Common myeloid progenitor, CD34-positive (primary cell): ENCODE measurements at regions not wholly inside any gene's neighbourhood (a gene's known extent, or its start where the extent isn't known, plus 50 kb on each side); places are given as distances from the start of the nearest gene placed in this dataset.

Experiments used
- CTCF ChIA-PET: fragments of 350-600 bp; sonication (Branson Sonifier 250); formaldehyde crosslinking; loops from one replicate; lab custom pipeline; 2021; ENCODE audit warnings: antibody characterized with exemption; lab: Charles Lee
- POLR2A ChIA-PET: fragments of 350-600 bp; sonication (Branson Sonifier 250); formaldehyde crosslinking; loops from one replicate; lab custom pipeline; 2021; ENCODE audit warnings: antibody characterized with exemption; lab: Charles Lee
- DNase-seq, 3 donors: peaks; one replicate each; pipeline versions ENCODE4 v3.0.0 to v3.0.0-alpha.2; 2013
- H3K27ac ChIP-seq, 2 experiments: 1 replicate in 1 of 2; 2 replicates in 1 of 2; pipeline ENCODE4 v1.7.0; 2013; ENCODE audit warnings: inconsistent platforms in 2 of 2, low read length in 2 of 2, mild to moderate bottlenecking in 2 of 2, low read depth in 1 of 2, moderate library complexity in 1 of 2; ENCODE audit not compliant: severe bottlenecking in 2 of 2, insufficient read depth in 1 of 2, poor library complexity in 1 of 2
- H3K27me3 ChIP-seq, 5 experiments: replicated peaks in 2 of 5; 1 replicate in 3 of 5; 2 replicates in 2 of 5; pipeline versions ENCODE4 v1.6.1 to v1.7.0; 2013; ENCODE audit warnings: low read length in 4 of 5, mild to moderate bottlenecking in 2 of 5, moderate library complexity in 2 of 5, inconsistent platforms in 1 of 5; ENCODE audit not compliant: insufficient read depth in 5 of 5, control insufficient read depth in 4 of 5
- H3K36me3 ChIP-seq, 4 experiments: 1 replicate in 2 of 4; 2 replicates in 2 of 4; pipeline versions ENCODE4 v1.6.1 to v1.7.0; 2013; ENCODE audit warnings: low read length in 3 of 4, control low read depth in 1 of 4, mild to moderate bottlenecking in 1 of 4; ENCODE audit not compliant: control insufficient read depth in 4 of 4, insufficient read depth in 4 of 4
- H3K4me1 ChIP-seq, 4 experiments: 1 replicate in 3 of 4; 2 replicates in 1 of 4; pipeline versions ENCODE4 v1.6.1 to v1.7.1; 2013; ENCODE audit warnings: low read length in 3 of 4, mild to moderate bottlenecking in 3 of 4, control low read depth in 1 of 4, inconsistent platforms in 1 of 4, moderate library complexity in 1 of 4; ENCODE audit not compliant: control insufficient read depth in 4 of 4, insufficient read depth in 4 of 4; ENCODE audit errors: control extremely low read depth in 1 of 4
- H3K4me3 ChIP-seq, 7 experiments: 1 replicate in 4 of 7; 2 replicates in 3 of 7; pipeline versions ENCODE4 v1.5.1 to v1.7.0; 2013; ENCODE audit warnings: mild to moderate bottlenecking in 7 of 7, low read length in 6 of 7, moderate library complexity in 6 of 7, inconsistent platforms in 2 of 7, low read depth in 2 of 7, control low read depth in 1 of 7; ENCODE audit not compliant: insufficient read depth in 4 of 7, control insufficient read depth in 1 of 7; ENCODE audit errors: extremely low read depth in 1 of 7
- H3K9me3 ChIP-seq, 5 experiments: 1 replicate in 4 of 5; 2 replicates in 1 of 5; pipeline versions ENCODE4 v1.6.1 to v1.7.1; 2013; ENCODE audit warnings: low read length in 4 of 5, mild to moderate bottlenecking in 2 of 5, inconsistent platforms in 1 of 5, low read depth in 1 of 5, moderate library complexity in 1 of 5; ENCODE audit not compliant: control insufficient read depth in 4 of 5, insufficient read depth in 2 of 5; ENCODE audit errors: control extremely low read depth in 1 of 5
- WGBS: methylation state at CpG from one replicate; pipeline ENCODE4 v1.1.5; 2013; ENCODE audit not compliant: insufficient coverage; 5-methylcytosine and 5-hydroxymethylcytosine counted together

- no peak for DNase-seq
- WGBS = 84% methylated on average over 8 of the region's 8 CpGs
- H3K27me3 ChIP-seq = no peaks in the 10 kb centered on the region
- no peaks in the 10 kb centered on the region for H3K9me3 ChIP-seq
- H3K27ac ChIP-seq = no peak overlapping the region
- H3K36me3 ChIP-seq = no peaks in the 10 kb centered on the region
- CTCF ChIA-PET = no interaction called here
- POLR2A ChIA-PET = no interaction called here
- no peak overlapping the region for H3K4me3 ChIP-seq
- no peaks in the 10 kb centered on the region for H3K4me1 ChIP-seq
Observed at GRCh38 chr15:91609231-91609630, 244.3 kb upstream of the SLCO3A1 start.

- Histone ChIP-seq H3K4me3 (no peak overlapping the region), H3K27ac (no peak overlapping the region), H3K4me1 (no peaks in the 10 kb centered on the region), H3K36me3 (no peaks in the 10 kb centered on the region), H3K9me3 (no peaks in the 10 kb centered on the region), H3K27me3 (no peaks in the 10 kb centered on the region)
- ChIA-PET POLR2A (no interaction called here), CTCF (no interaction called here)
- WGBS = 93% methylated on average over 12 of the region's 12 CpGs
- DNase-seq = no peak
Observed at GRCh38 chr15:91609966-91610365, 243.5 kb upstream of the SLCO3A1 start.

- 84% methylated on average over 10 of the region's 10 CpGs for WGBS
- no peaks in the 10 kb centered on the region for H3K36me3 ChIP-seq
- no peaks in the 10 kb centered on the region for H3K4me1 ChIP-seq
- no peaks in the 10 kb centered on the region for H3K27me3 ChIP-seq
- H3K9me3 ChIP-seq = no peaks in the 10 kb centered on the region
- CTCF ChIA-PET = no interaction called here
- no peak overlapping the region for H3K27ac ChIP-seq
- POLR2A ChIA-PET = no interaction called here
- DNase-seq = no peak
- no peak overlapping the region for H3K4me3 ChIP-seq
Observed at GRCh38 chr15:91611561-91612323, 241.8 kb upstream of the SLCO3A1 start.

- Histone ChIP-seq H3K4me3 (no peak overlapping the region), H3K9me3 (peaks cover 0 to 12% (median 0%) of the 10 kb centered on the region in 5 experiments), H3K27me3 (peaks cover 0 to 5% (median 0%) of the 10 kb centered on the region in 5 experiments), H3K27ac (no peak overlapping the region), H3K36me3 (no peaks in the 10 kb centered on the region), H3K4me1 (no peaks in the 10 kb centered on the region)
- no peak for DNase-seq
- WGBS = 27% methylated on average over 3 of the region's 4 CpGs
- ChIA-PET POLR2A (no interaction called here), CTCF (no interaction called here)
Observed at GRCh38 chr15:91620229-91620628, 233.3 kb upstream of the SLCO3A1 start.

- no peak for DNase-seq
- CTCF ChIA-PET = no interaction called here
- WGBS = 93% methylated on average over 3 of the region's 4 CpGs
Observed at GRCh38 chr15:91622235-91622634, 231.3 kb upstream of the SLCO3A1 start.

DNA sequence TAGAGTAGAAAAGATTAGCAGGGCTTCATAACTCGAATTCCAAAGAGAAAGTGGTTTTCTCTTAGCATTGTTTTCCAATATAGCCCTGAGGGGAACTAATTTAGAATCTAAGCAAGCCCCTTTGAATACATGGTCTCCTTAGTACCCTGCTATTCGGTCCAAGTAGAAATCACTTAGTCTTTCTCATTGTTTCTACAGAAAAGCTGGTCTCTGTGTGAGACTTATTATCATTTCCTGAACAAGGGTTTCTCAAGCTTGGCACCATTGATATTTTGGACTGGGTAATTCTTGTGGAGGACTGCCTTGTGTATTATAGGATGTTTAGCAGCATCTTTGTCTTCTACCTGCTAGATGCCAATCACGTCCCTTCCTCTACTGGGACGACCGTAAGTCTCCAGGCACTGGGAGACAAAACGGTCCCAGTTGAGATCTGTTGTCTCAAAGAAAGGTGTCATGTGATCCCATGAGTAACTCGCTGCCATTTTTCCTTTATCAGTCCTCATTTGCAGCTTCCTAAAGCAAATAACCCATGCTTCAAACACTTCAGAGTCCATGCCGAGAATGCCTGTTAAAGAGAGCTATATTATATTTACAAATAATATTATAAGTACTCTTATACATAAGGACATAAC, 230.7 kb upstream of the SLCO3A1 start:
- Histone ChIP-seq H3K4me1 (no peaks in the 10 kb centered on the region), H3K9me3 (peaks cover 0 to 12% (median 0%) of the 10 kb centered on the region in 5 experiments), H3K36me3 (no peaks in the 10 kb centered on the region), H3K27me3 (peaks cover 0 to 5% (median 0%) of the 10 kb centered on the region in 5 experiments), H3K4me3 (no peak overlapping the region), H3K27ac (no peak overlapping the region)
- no peak for DNase-seq
- WGBS = 96% methylated on average over 3 of the region's 8 CpGs
- CTCF ChIA-PET = no interaction called here
- POLR2A ChIA-PET = no interaction called here

More at GRCh38 chr15:91622235-91622634, 231.3 kb upstream of the SLCO3A1 start:
- Histone ChIP-seq H3K9me3 (peaks cover 0 to 12% (median 0%) of the 10 kb centered on the region in 5 experiments), H3K4me1 (no peaks in the 10 kb centered on the region), H3K27me3 (peaks cover 0 to 5% (median 0%) of the 10 kb centered on the region in 5 experiments), H3K4me3 (no peak overlapping the region), H3K27ac (no peak overlapping the region), H3K36me3 (no peaks in the 10 kb centered on the region)
- POLR2A ChIA-PET = no interaction called here

DNA sequence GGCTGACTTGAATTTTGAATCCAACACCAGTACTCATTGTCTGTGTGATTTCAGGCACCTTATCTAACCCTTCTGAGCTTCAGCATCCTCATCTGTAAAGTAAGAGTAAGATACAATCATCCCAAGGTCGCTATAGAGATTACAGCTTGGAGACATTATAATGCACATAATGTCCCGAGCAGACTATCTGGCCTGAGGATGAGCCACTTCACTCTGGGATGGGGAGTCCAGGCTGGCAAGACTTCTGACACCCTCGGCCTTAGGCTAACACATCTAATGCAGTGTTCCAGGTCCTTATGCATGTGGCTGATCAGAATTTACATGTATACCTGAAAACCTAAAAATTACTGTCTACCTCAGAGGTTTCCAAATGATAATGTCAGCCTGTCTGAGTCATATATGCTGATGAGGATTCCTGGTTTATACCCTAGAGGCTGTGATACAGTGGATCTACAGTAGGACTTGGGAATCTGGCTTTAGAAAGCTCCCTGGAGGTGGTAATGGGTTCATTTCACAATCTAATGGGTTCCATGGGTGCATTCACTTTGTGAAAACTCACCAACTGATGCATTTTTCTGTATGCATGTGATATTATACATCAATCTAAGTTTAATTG, 229.0 kb upstream of the SLCO3A1 start:
- DNase-seq = no peak
- WGBS = 100% methylated on average over 3 of the region's 3 CpGs
- no peaks in the 10 kb centered on the region for H3K9me3 ChIP-seq
- POLR2A ChIA-PET = no interaction called here
- H3K36me3 ChIP-seq = no peaks in the 10 kb centered on the region
- CTCF ChIA-PET = interaction anchor here (0.6 kb wide), 1 partner anchor 19 kb away, joined by 3 read pairs; no protein-coding TSS in a partner anchor
- no peak overlapping the region for H3K4me3 ChIP-seq
- no peak overlapping the region for H3K27ac ChIP-seq
- H3K27me3 ChIP-seq = peaks cover 0 to 5% (median 0%) of the 10 kb centered on the region in 5 experiments
- no peaks in the 10 kb centered on the region for H3K4me1 ChIP-seq
